ENCODE measurements at regions not wholly inside any gene's neighbourhood (a gene's known extent, or its start where the extent isn't known, plus 50 kb on each side); places are given as distances from the start of the nearest gene placed in this dataset.

- Histone ChIP-seq H3K4me1 (peaks cover 0 to 21% (median 8%) of the 10 kb centered on the region in 4 donors), H3K27me3 (no peaks in the 10 kb centered on the region), H3K9me3 (no peaks in the 10 kb centered on the region), H3K4me3 (no peak overlapping the region), H3K36me3 (no peaks in the 10 kb centered on the region), H3K27ac (no peak overlapping the region)
- no peak for DNase-seq
- 80 to 87% methylated on average over 3 to 6 of the region's 6 CpGs for WGBS, 2 donors (ENCODE audit: low coverage in 1 of 2)
- in situ Hi-C loops (cut with MboI; ENCODE audit: low pct_ligation_motif_present in 1 of 4, low pct_unique_long_range_greater_than_20kb in 1 of 4, low sequenced_read_pairs in 3 of 4) (no loop called here), intact Hi-C loops (cut with DNase I; ENCODE audit: low total_unique reads) (no loop called here)
- no peak for TF ChIP-seq POLR2AphosphoS5 (IDR thresholded peaks at IDR 0.05)
- no peak for TF ChIP-seq CTCF (IDR thresholded peaks at IDR 0.05)
- no peak for TF ChIP-seq POLR2A (IDR thresholded peaks at IDR 0.05)
These were observed 62.2 kb upstream of the ZNF462 start for GRCh38 chr9:106800701-106801270.

GRCh38 chr9:106801816-106802215 is 61.1 kb upstream of the ZNF462 start:
- peaks cover 0 to 13% (median 7%) of the 10 kb centered on the region in 4 donors for H3K4me1 ChIP-seq
- no peaks in the 10 kb centered on the region for H3K27me3 ChIP-seq
- in situ Hi-C loops (cut with MboI; ENCODE audit: low pct_ligation_motif_present in 1 of 4, low pct_unique_long_range_greater_than_20kb in 1 of 4, low sequenced_read_pairs in 3 of 4) (no loop called here), intact Hi-C loops (cut with DNase I; ENCODE audit: low total_unique reads) (no loop called here)
- H3K4me3 ChIP-seq, result no peak overlapping the region
- TF ChIP-seq POLR2AphosphoS5 (IDR thresholded peaks at IDR 0.05), result no peak
- no peak for TF ChIP-seq POLR2A (IDR thresholded peaks at IDR 0.05)
- TF ChIP-seq EP300 (IDR thresholded peaks at IDR 0.05; ENCODE audit: low read depth), result no peak
- TF ChIP-seq CTCF (IDR thresholded peaks at IDR 0.05), result no peak
- H3K36me3 ChIP-seq, result no peaks in the 10 kb centered on the region
- H3K9me3 ChIP-seq, result no peaks in the 10 kb centered on the region
- 88 to 95% methylated on average over 2 of the region's 2 CpGs for WGBS, 2 donors (ENCODE audit: low coverage in 1 of 2)
- DNase-seq, result no peak
- no peak overlapping the region for H3K27ac ChIP-seq

Small RNA genes lying in the stretch of these regions (small RNA-seq; reads per million reads assigned to genes)
- gene MIR8081, result 0 reads per million in 4 donors
